ENCODE measurements at regions not wholly inside any gene's neighbourhood (a gene's known extent, or its start where the extent isn't known, plus 50 kb on each side); places are given as distances from the start of the nearest gene placed in this dataset.

- TF ChIP-seq CTCF (IDR thresholded peaks at IDR 0.05; ENCODE audit: insufficient read depth, low read length, severe bottlenecking): no peak
- H3K36me3 ChIP-seq (ENCODE audit: control insufficient read depth, insufficient read depth, low read length): no peaks in the 10 kb centered on the region
- no peak overlapping the region for H3K4me3 ChIP-seq (ENCODE audit: low read depth, low read length)
- FAIRE-seq (no peak), DNase-seq (ENCODE audit: low read depth) (peak; percentile 3)
- no peaks in the 10 kb centered on the region for H3K27me3 ChIP-seq (ENCODE audit: control insufficient read depth, insufficient read depth, low read length)
Observed at GRCh38 chr5:165573445-165573844, 2068.0 kb downstream of the MAT2B start.

GRCh38 chr5:165574100-165574499 is 2068.7 kb downstream of the MAT2B start:
- Histone ChIP-seq H3K4me3 (ENCODE audit: low read depth, low read length) (no peak overlapping the region), H3K36me3 (ENCODE audit: control insufficient read depth, insufficient read depth, low read length) (no peaks in the 10 kb centered on the region), H3K27me3 (ENCODE audit: control insufficient read depth, insufficient read depth, low read length) (no peaks in the 10 kb centered on the region)
- DNase-seq (ENCODE audit: low read depth): no peak
- FAIRE-seq: no peak
- no peak for TF ChIP-seq CTCF (IDR thresholded peaks at IDR 0.05; ENCODE audit: insufficient read depth, low read length, severe bottlenecking)

- H3K27me3 ChIP-seq (ENCODE audit: control insufficient read depth, insufficient read depth, low read length): no peaks in the 10 kb centered on the region
- FAIRE-seq: no peak
- H3K36me3 ChIP-seq (ENCODE audit: control insufficient read depth, insufficient read depth, low read length): no peaks in the 10 kb centered on the region
- H3K4me3 ChIP-seq (ENCODE audit: low read depth, low read length): no peak overlapping the region
- DNase-seq (ENCODE audit: low read depth): no peak
- TF ChIP-seq CTCF (IDR thresholded peaks at IDR 0.05; ENCODE audit: insufficient read depth, low read length, severe bottlenecking): no peak
Observed at GRCh38 chr5:165576678-165577275, 2071.4 kb downstream of the MAT2B start.

GRCh38 chr5:165579911-165580310 is 2074.5 kb downstream of the MAT2B start:
- DNase-seq (ENCODE audit: low read depth) (no peak), FAIRE-seq (no peak)
- TF ChIP-seq CTCF (IDR thresholded peaks at IDR 0.05; ENCODE audit: insufficient read depth, low read length, severe bottlenecking): no peak
- Histone ChIP-seq H3K4me3 (ENCODE audit: low read depth, low read length) (no peak overlapping the region), H3K27me3 (ENCODE audit: control insufficient read depth, insufficient read depth, low read length) (no peaks in the 10 kb centered on the region), H3K36me3 (ENCODE audit: control insufficient read depth, insufficient read depth, low read length) (no peaks in the 10 kb centered on the region)

GRCh38 chr5:165594693-165595092 is 2089.3 kb downstream of the MAT2B start:
- Histone ChIP-seq H3K36me3 (ENCODE audit: control insufficient read depth, insufficient read depth, low read length) (no peaks in the 10 kb centered on the region), H3K27me3 (ENCODE audit: control insufficient read depth, insufficient read depth, low read length) (no peaks in the 10 kb centered on the region), H3K4me3 (ENCODE audit: low read depth, low read length) (no peak overlapping the region)
- TF ChIP-seq CTCF (IDR thresholded peaks at IDR 0.05; ENCODE audit: insufficient read depth, low read length, severe bottlenecking): no peak
- DNase-seq (ENCODE audit: low read depth) (no peak), FAIRE-seq (no peak)

GRCh38 chr5:165602529-165602928 is 2097.1 kb downstream of the MAT2B start:
- no peak for TF ChIP-seq CTCF (IDR thresholded peaks at IDR 0.05; ENCODE audit: insufficient read depth, low read length, severe bottlenecking)
- no peak for FAIRE-seq
- H3K36me3 ChIP-seq (ENCODE audit: control insufficient read depth, insufficient read depth, low read length): no peaks in the 10 kb centered on the region
- H3K27me3 ChIP-seq (ENCODE audit: control insufficient read depth, insufficient read depth, low read length): no peaks in the 10 kb centered on the region
- DNase-seq (ENCODE audit: low read depth): no peak
- no peak overlapping the region for H3K4me3 ChIP-seq (ENCODE audit: low read depth, low read length)

Measured in bronchial epithelial cell (primary cell).